Thymus (tissue), 11 donors: ENCODE measurements at regions not wholly inside any gene's neighbourhood (a gene's known extent, or its start where the extent isn't known, plus 50 kb on each side); places are given as distances from the start of the nearest gene placed in this dataset.
A peak's percentile ranks its signal among the peaks of the same experiment; 100 is the strongest.

ENCODE experiments used
- DNase-seq, 9 donors: peaks; one replicate each; pipeline ENCODE4 v3.0.0-alpha.2; 2013; ENCODE audit warnings: low spot score in 9 of 9, low read depth in 6 of 9, missing footprints in 1 of 9
- H3K27ac ChIP-seq, 2 donors: one replicate each; pipeline ENCODE4 v1.5.1; 2013; ENCODE audit warnings: control low read depth in 1 of 2, low read depth in 1 of 2, low read length in 1 of 2, mild to moderate bottlenecking in 1 of 2, moderate library complexity in 1 of 2
- H3K27me3 ChIP-seq, 2 donors: one replicate each; pipeline ENCODE4 v1.5.1; 2013; ENCODE audit warnings: low read length in 1 of 2; ENCODE audit not compliant: control insufficient read depth in 2 of 2, insufficient read depth in 1 of 2
- H3K36me3 ChIP-seq, 2 donors: one replicate each; pipeline ENCODE4 v1.5.1; 2013; ENCODE audit warnings: low read length in 1 of 2, mild to moderate bottlenecking in 1 of 2, moderate library complexity in 1 of 2; ENCODE audit not compliant: control insufficient read depth in 2 of 2, insufficient read depth in 2 of 2
- H3K4me1 ChIP-seq, 2 donors: one replicate each; pipeline ENCODE4 v1.5.1; 2013; ENCODE audit warnings: low read length in 2 of 2; ENCODE audit not compliant: control insufficient read depth in 2 of 2, insufficient read depth in 2 of 2
- H3K4me3 ChIP-seq, 2 donors: one replicate each; pipeline ENCODE4 v1.5.1; 2013; ENCODE audit warnings: low read length in 2 of 2, control low read depth in 1 of 2, mild to moderate bottlenecking in 1 of 2
- H3K9me3 ChIP-seq, 2 donors: one replicate each; pipeline ENCODE4 v1.5.1; 2013; ENCODE audit warnings: low read length in 1 of 2, mild to moderate bottlenecking in 1 of 2; ENCODE audit not compliant: control insufficient read depth in 2 of 2, insufficient read depth in 1 of 2
- WGBS: extraction: QIAGEN DNeasy Blood & Tissue Kit; methylation state at CpG from one replicate; pipeline ENCODE4 v1.1.7; 2013; 5-methylcytosine and 5-hydroxymethylcytosine counted together
- donor health status: healthy.

GRCh38 chr6:2534406-2535042 is 216.2 kb downstream of the MYLK4 start:
- DNase-seq, result no peak

GRCh38 chr6:2531426-2532215 is 219.1 kb downstream of the MYLK4 start:
- H3K4me1 ChIP-seq, result peaks cover 0 to 2% of the 10 kb centered on the region in 2 donors
- no peak for DNase-seq
- 86% methylated on average over 6 of the region's 6 CpGs for WGBS
- H3K36me3 ChIP-seq, result no peaks in the 10 kb centered on the region
- H3K27me3 ChIP-seq, result peaks cover 3 to 13% of the 10 kb centered on the region in 2 donors
- H3K9me3 ChIP-seq, result peaks cover 0 to 4% of the 10 kb centered on the region in 2 donors
- H3K4me3 ChIP-seq, result no peak overlapping the region
- H3K27ac ChIP-seq, result no peak overlapping the region

More at GRCh38 chr6:2534406-2535042, 216.2 kb downstream of the MYLK4 start:
- WGBS, result 46% methylated on average over 5 of the region's 5 CpGs
- Histone ChIP-seq H3K27ac (no peak overlapping the region), H3K9me3 (peaks cover 0 to under 1% of the 10 kb centered on the region in 2 donors), H3K36me3 (no peaks in the 10 kb centered on the region), H3K27me3 (peaks cover 8 to 31% of the 10 kb centered on the region in 2 donors), H3K4me3 (no peak overlapping the region), H3K4me1 (peaks cover 0 to 2% of the 10 kb centered on the region in 2 donors)

GRCh38 chr6:2529211-2529719 is 221.5 kb downstream of the MYLK4 start:
- Histone ChIP-seq H3K36me3 (no peaks in the 10 kb centered on the region), H3K27ac (no peak overlapping the region), H3K4me1 (no peaks in the 10 kb centered on the region), H3K9me3 (peaks cover 0 to 4% of the 10 kb centered on the region in 2 donors), H3K27me3 (no peaks in the 10 kb centered on the region), H3K4me3 (no peak overlapping the region)
- no peak for DNase-seq
- 79% methylated on average over 7 of the region's 7 CpGs for whole genome bisulfite sequencing

GRCh38 chr6:2528156-2528555 is 222.6 kb downstream of the MYLK4 start:
- Histone ChIP-seq H3K4me1 (no peaks in the 10 kb centered on the region), H3K36me3 (no peaks in the 10 kb centered on the region), H3K4me3 (no peak overlapping the region), H3K27me3 (no peaks in the 10 kb centered on the region), H3K27ac (no peak overlapping the region), H3K9me3 (peaks cover 0 to 4% of the 10 kb centered on the region in 2 donors)
- 92% methylated on average over 4 of the region's 4 CpGs for WGBS
- DNase-seq, result no peak

- H3K36me3 ChIP-seq, result no peaks in the 10 kb centered on the region
- H3K27me3 ChIP-seq, result no peaks in the 10 kb centered on the region
- peaks cover 0 to 4% of the 10 kb centered on the region in 2 donors for H3K9me3 ChIP-seq
- H3K27ac ChIP-seq, result no peak overlapping the region
- H3K4me3 ChIP-seq, result no peak overlapping the region
- 96% methylated on average over 3 of the region's 3 CpGs for WGBS
- DNase-seq, result no peak
- no peaks in the 10 kb centered on the region for H3K4me1 ChIP-seq
Observed at GRCh38 chr6:2526766-2527165, 224.0 kb downstream of the MYLK4 start.

- H3K27ac ChIP-seq, result no peak overlapping the region
- no peaks in the 10 kb centered on the region for H3K36me3 ChIP-seq
- no peaks in the 10 kb centered on the region for H3K27me3 ChIP-seq
- peaks cover 0 to 7% of the 10 kb centered on the region in 2 donors for H3K9me3 ChIP-seq
- H3K4me1 ChIP-seq, result no peaks in the 10 kb centered on the region
- no peak overlapping the region for H3K4me3 ChIP-seq
- DNase-seq, result no peak
Observed at GRCh38 chr6:2524090-2524489, 226.6 kb downstream of the MYLK4 start.

GRCh38 chr6:2523061-2523460 is 227.7 kb downstream of the MYLK4 start:
- H3K27me3 ChIP-seq, result no peaks in the 10 kb centered on the region
- H3K36me3 ChIP-seq, result no peaks in the 10 kb centered on the region
- peaks cover 0 to 10% of the 10 kb centered on the region in 2 donors for H3K9me3 ChIP-seq
- peak overlapping the region; percentile 53 to 72 for H3K27ac ChIP-seq
- 91% methylated on average over 3 of the region's 3 CpGs for WGBS
- H3K4me1 ChIP-seq, result no peaks in the 10 kb centered on the region
- H3K4me3 ChIP-seq, result no peak overlapping the region
- peak in 1 of 9 donors; percentile 32 for DNase-seq

- H3K4me1 ChIP-seq, result no peaks in the 10 kb centered on the region
Observed at GRCh38 chr6:2522521-2522920, 228.2 kb downstream of the MYLK4 start.

GRCh38 chr6:2517855-2518473 is 232.8 kb downstream of the MYLK4 start:
- 95% methylated on average over 7 of the region's 7 CpGs for WGBS
- no peak overlapping the region for H3K4me3 ChIP-seq
- peaks cover 0 to 10% of the 10 kb centered on the region in 2 donors for H3K9me3 ChIP-seq
- H3K4me1 ChIP-seq, result no peaks in the 10 kb centered on the region
- no peaks in the 10 kb centered on the region for H3K36me3 ChIP-seq
- no peaks in the 10 kb centered on the region for H3K27me3 ChIP-seq
- H3K27ac ChIP-seq, result no peak overlapping the region
- no peak for DNase-seq

More at GRCh38 chr6:2522521-2522920, 228.2 kb downstream of the MYLK4 start:
- Histone ChIP-seq H3K9me3 (peaks cover 0 to 10% of the 10 kb centered on the region in 2 donors), H3K27me3 (no peaks in the 10 kb centered on the region), H3K4me3 (peak overlapping the region in 1 of 2 donors; percentile 14), H3K27ac (peak overlapping the region; percentile 53 to 72), H3K36me3 (no peaks in the 10 kb centered on the region)
- WGBS, result 35% methylated on average over 7 of the region's 7 CpGs
- no peak for DNase-seq
